ENCODE measurements at regions not wholly inside any gene's neighbourhood (a gene's known extent, or its start where the extent isn't known, plus 50 kb on each side); places are given as distances from the start of the nearest gene placed in this dataset.
"Not testable (repeated sequence)": the region's sequence is repeated elsewhere in the genome, so short reads cannot be mapped to it uniquely, and the experiment has no call there.

GRCh38 chr7:142585425-142585824 lies 163.8 kb upstream of the PRSS1 start:
- FAIRE-seq, result no peak
- TF ChIP-seq POLR2A (IDR thresholded peaks at IDR 0.05; ENCODE audit: low read depth, low read length), result no peak
- no peak for DNase-seq (ENCODE audit: insufficient read length, low spot score)

- no peak for TF ChIP-seq POLR2A (IDR thresholded peaks at IDR 0.05; ENCODE audit: low read depth, low read length)
- DNase-seq (ENCODE audit: insufficient read length, low spot score) (no peak), FAIRE-seq (no peak)
These were observed 164.5 kb upstream of the PRSS1 start for GRCh38 chr7:142584765-142585164.

- FAIRE-seq (no peak), DNase-seq (ENCODE audit: insufficient read length, low spot score) (peak; percentile 45)
- no peak for TF ChIP-seq POLR2A (IDR thresholded peaks at IDR 0.05; ENCODE audit: low read depth, low read length)
These were observed 165.8 kb upstream of the PRSS1 start for GRCh38 chr7:142583446-142583845.

- no peak for TF ChIP-seq POLR2A (IDR thresholded peaks at IDR 0.05; ENCODE audit: low read depth, low read length)
- FAIRE-seq (no peak), DNase-seq (ENCODE audit: insufficient read length, low spot score) (no peak)
These were observed 166.9 kb upstream of the PRSS1 start for GRCh38 chr7:142582351-142582750.

GRCh38 chr7:142581341-142581740 lies 167.9 kb upstream of the PRSS1 start:
- no peak for TF ChIP-seq POLR2A (IDR thresholded peaks at IDR 0.05; ENCODE audit: low read depth, low read length)
- no peak for FAIRE-seq
- DNase-seq (ENCODE audit: insufficient read length, low spot score), result no peak

- DNase-seq (ENCODE audit: insufficient read length, low spot score) (no peak), FAIRE-seq (no peak)
- no peak for TF ChIP-seq POLR2A (IDR thresholded peaks at IDR 0.05; ENCODE audit: low read depth, low read length)
These were observed 169.3 kb upstream of the PRSS1 start for GRCh38 chr7:142579946-142580345.

GRCh38 chr7:142575351-142575750 lies 173.9 kb upstream of the PRSS1 start:
- not testable (repeated sequence) for DNase-seq (ENCODE audit: insufficient read length, low spot score); FAIRE-seq

- DNase-seq (ENCODE audit: insufficient read length, low spot score), result no peak
- FAIRE-seq, result no peak
- no peak for TF ChIP-seq POLR2A (IDR thresholded peaks at IDR 0.05; ENCODE audit: low read depth, low read length)
These were observed 177.7 kb upstream of the PRSS1 start for GRCh38 chr7:142571581-142571980.

GRCh38 chr7:142569851-142570250 lies 179.4 kb upstream of the PRSS1 start:
- TF ChIP-seq POLR2A (IDR thresholded peaks at IDR 0.05; ENCODE audit: low read depth, low read length), result no peak
- DNase-seq (ENCODE audit: insufficient read length, low spot score), result no peak
- FAIRE-seq, result no peak

GRCh38 chr7:142568435-142569097 lies 180.7 kb upstream of the PRSS1 start:
- FAIRE-seq, result no peak
- peak; percentile 72 for DNase-seq (ENCODE audit: insufficient read length, low spot score)
- TF ChIP-seq POLR2A (IDR thresholded peaks at IDR 0.05; ENCODE audit: low read depth, low read length), result no peak

- no peak for FAIRE-seq
- no peak for TF ChIP-seq POLR2A (IDR thresholded peaks at IDR 0.05; ENCODE audit: low read depth, low read length)
- DNase-seq (ENCODE audit: insufficient read length, low spot score), result no peak
These were observed 181.8 kb upstream of the PRSS1 start for GRCh38 chr7:142567201-142568075.

- TF ChIP-seq POLR2A (IDR thresholded peaks at IDR 0.05; ENCODE audit: low read depth, low read length), result no peak
- FAIRE-seq (no peak), DNase-seq (ENCODE audit: insufficient read length, low spot score) (no peak)
These were observed 183.0 kb upstream of the PRSS1 start for GRCh38 chr7:142566271-142566670.

GRCh38 chr7:142564125-142564524 lies 185.1 kb upstream of the PRSS1 start:
- DNase-seq (ENCODE audit: insufficient read length, low spot score); FAIRE-seq: not testable (repeated sequence)

GRCh38 chr7:142563470-142563869 lies 185.8 kb upstream of the PRSS1 start:
- TF ChIP-seq POLR2A (IDR thresholded peaks at IDR 0.05; ENCODE audit: low read depth, low read length), result no peak
- no peak for FAIRE-seq
- DNase-seq (ENCODE audit: insufficient read length, low spot score), result no peak

GRCh38 chr7:142562688-142563087 lies 186.6 kb upstream of the PRSS1 start:
- DNase-seq (ENCODE audit: insufficient read length, low spot score) (no peak), FAIRE-seq (no peak)
- no peak for TF ChIP-seq POLR2A (IDR thresholded peaks at IDR 0.05; ENCODE audit: low read depth, low read length)

GRCh38 chr7:142561396-142561795 lies 187.9 kb upstream of the PRSS1 start:
- not testable (repeated sequence) for FAIRE-seq; DNase-seq (ENCODE audit: insufficient read length, low spot score)

- DNase-seq (ENCODE audit: insufficient read length, low spot score); FAIRE-seq: not testable (repeated sequence)
These were observed 188.5 kb upstream of the PRSS1 start for GRCh38 chr7:142560770-142561169.
